SH-SY5Y (cell line): ENCODE measurements at regions not wholly inside any gene's neighbourhood (a gene's known extent, or its start where the extent isn't known, plus 50 kb on each side); places are given as distances from the start of the nearest gene placed in this dataset.

ENCODE experiments used
- GATA2 ChIP-seq: IDR thresholded peaks from 2 replicates; pipeline ENCODE4 v1.6.1; 2011; ENCODE audit warnings: mild to moderate bottlenecking, low read depth, low read length
- GATA3 ChIP-seq: IDR thresholded peaks from 2 replicates; pipeline ENCODE4 v1.6.1; 2011; ENCODE audit warnings: low read depth, mild to moderate bottlenecking, low read length, moderate library complexity

DNA sequence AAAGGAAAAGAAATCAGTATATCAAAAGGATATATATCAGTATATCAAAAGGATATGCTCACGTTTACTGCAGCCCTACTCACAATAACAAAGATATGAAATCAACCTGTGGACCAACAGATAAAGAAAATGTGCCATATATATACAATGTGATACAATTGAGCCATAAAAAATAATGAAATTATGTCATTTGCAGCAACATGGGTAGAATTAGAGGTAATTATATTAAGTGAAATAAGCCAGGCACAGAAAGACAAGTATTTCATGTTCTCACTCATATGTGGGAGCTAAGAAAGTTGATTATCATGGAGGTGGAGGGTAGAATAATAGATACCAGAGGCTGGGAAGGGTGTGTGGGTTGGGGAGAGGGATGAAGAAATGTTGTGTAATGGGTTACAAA lies 102.9 kb upstream of the MARCKS start:
- no peak for TF ChIP-seq GATA2
- no peak for TF ChIP-seq GATA3

DNA sequence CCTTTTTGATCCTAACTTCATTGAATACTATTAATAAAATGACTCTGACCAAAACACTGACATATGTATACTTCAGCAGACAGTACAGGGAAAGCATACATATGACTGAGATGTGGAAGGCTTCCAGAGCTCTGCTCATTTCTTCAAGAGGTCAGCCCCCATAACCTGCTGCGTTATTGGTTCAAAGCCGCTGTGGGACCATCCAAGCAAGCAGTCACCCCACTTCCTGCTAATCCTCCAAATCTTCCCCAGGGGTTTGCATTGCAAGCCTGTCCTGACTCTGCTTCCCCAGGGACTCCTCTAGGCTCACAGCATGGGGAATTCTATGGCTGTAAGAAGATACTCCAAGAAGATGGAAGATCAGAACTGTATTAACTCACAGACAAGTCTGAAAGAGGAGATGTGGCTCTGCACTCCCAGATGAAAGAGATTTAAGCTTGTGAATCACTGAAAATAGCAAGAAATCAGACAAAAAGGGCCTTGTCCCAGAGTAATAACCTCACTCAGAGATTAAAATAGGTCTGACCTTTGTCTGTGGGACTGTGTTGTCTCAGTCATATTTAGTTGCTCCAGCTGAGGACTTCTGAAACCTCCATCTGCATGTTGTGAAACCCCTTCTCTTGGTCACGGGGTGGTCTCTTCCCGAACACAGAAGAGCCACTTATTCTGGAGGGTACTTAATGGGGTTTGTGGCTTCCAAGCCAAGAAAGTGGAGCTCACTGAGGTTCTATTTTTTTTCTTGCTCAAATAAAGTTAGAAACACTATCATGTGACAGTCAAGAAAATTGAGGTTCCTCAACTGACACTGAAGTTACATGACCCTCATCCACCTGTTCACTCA lies 101.5 kb upstream of the MARCKS start:
- no peak for TF ChIP-seq GATA3

DNA sequence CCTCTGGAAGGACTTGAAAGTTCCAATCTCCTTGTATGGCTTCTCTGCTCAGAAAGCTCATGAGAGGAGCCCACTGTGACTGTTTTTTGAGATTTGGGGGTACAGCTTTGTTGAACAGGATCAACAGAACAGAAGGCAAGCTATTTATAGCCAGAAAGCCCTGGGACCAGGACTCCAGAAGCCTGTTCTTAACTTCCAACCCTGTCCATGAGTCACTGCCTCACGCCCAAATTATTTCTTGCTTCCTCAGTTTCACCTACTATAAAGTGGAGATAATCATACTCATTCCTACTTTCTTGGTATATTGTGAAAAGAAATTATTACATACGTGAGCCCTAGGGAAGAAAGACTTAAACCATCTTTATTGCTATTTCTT lies 100.9 kb upstream of the MARCKS start:
- TF ChIP-seq GATA3 (no peak), GATA2 (no peak)

DNA sequence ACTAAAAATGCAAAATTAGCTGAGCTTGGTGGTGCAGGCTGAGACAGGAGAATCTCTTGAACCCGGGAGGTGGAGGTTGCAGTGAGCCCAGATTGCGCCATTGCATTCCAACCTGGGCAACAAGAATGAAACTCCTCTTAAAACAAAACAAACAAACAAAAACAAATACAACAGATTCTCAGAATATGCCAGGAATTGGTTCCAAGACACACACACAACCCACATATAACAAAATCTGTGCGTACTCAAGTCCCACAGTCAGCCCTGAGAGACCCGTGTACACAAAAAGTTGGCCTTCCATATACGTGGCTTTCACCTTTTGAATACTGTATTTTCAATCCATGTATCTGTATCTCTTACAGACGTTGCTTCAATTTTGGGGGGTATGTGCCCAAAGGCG lies 98.9 kb upstream of the MARCKS start:
- TF ChIP-seq GATA2 (no peak), GATA3 (no peak)

DNA sequence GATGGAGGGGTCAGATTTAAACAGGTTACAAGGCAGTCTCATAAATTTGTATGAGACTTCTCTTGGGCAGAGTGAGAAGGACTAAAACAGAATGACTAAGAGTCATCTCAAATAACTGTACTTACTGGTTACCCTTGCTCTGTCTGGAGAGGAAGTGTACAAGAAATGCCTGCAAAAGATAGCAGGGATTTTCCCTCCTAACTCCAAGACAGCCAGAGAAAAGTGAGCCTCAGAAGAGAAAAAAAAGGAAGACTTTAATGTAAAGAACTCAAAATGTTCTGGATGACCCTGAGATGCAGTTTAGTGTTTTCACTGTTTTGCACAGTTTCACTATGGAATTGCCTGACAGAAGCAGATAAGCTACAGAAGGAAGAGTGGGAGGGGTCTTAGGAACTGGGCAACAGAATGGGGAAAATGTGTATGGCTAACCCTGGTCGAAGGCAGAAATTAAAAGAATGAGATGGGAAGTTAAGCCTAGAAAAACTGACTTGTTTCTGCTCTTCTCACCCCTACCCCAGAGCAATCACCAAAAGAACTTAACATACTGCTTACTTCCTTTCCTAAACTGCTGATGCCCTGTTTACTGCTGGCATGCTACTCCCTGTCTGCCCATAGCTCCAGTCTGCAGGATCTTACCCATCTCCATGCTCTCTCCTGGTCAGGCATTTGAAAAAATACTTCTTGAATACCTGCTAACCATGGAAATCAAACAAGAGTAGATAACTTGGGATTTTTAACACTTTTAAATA lies 98.1 kb upstream of the MARCKS start:
- no peak for TF ChIP-seq GATA2
- TF ChIP-seq GATA3, result no peak

DNA sequence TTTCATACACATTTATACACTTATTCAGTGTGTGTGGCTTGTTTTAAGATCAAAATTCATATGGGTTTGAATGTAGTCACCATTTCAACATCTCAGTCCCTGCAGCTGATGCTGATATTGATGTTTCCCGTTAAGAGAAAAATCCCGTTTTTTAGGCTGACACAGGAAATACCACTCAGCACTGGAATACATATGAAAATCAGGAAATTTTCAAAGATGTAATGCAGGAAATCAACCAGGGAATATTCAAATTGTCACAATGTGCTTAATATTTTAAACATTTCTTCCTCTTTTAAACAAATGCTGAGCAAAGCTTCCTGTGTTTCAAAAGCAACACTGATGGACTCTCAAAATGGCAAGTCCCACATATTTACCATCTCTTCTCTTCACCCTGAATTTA lies 94.5 kb upstream of the MARCKS start:
- TF ChIP-seq GATA3, result no peak
- TF ChIP-seq GATA2, result no peak

DNA sequence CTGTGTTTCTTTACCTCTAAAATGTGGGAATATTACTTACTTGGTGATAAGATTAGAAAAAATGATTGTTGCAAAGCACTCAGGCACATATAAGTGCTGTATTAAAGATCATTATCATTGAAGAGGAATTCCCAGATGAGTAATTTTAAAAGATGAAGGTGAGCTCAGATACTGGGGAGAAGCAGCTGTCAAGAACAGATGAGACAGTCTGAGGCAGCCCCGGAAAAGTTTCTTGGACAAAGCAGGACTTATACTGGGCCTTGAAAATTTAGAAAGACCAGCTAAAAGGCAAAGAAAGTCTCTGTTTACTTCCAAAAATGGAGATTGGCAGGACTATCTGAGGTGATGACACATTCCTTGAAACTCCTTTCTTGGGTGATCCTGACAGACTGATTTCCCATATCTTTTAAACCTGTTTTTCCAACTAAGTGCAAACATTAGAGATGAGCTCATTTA lies 93.8 kb upstream of the MARCKS start:
- TF ChIP-seq GATA2 (no peak), GATA3 (no peak)

DNA sequence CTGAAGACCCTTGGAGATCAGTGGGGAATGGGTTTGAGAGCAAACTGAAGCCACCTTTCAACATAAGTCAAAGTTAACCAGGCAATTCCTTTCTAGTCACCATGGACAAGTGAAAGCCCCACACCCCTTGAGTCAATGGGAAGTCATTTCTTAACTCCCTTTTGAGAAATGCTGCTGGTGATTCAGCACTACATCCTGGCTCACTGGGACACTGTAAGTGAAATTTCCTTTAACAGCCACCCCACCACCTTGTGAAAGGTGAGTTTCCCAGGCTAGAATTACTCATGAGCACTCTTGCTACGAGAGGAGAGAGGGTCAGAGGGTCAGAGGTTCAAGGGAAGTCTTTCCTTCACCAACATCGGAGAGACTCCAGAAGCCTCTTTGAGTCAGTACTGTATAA lies 93.3 kb upstream of the MARCKS start:
- TF ChIP-seq GATA2 (no peak), GATA3 (no peak)

DNA sequence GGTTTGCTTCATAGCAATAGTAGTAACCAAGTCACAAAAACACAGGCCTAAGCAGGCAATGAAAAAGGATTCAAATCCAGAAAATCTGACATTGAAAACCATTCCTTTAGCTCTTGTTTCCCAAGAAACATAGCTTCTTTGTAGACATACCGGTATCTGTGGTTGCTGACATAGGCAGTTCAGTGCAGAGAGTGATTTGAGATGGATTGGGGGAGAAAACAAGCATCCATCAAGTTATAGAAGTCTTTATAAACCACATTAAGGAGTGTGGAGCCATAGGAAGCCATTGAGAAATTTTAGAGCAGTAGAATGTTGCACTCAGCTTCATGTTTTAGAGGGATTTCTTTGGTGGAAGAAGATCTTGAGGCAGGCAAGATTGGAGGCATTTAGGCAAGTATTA lies 91.2 kb upstream of the MARCKS start:
- TF ChIP-seq GATA2 (no peak), GATA3 (no peak)

DNA sequence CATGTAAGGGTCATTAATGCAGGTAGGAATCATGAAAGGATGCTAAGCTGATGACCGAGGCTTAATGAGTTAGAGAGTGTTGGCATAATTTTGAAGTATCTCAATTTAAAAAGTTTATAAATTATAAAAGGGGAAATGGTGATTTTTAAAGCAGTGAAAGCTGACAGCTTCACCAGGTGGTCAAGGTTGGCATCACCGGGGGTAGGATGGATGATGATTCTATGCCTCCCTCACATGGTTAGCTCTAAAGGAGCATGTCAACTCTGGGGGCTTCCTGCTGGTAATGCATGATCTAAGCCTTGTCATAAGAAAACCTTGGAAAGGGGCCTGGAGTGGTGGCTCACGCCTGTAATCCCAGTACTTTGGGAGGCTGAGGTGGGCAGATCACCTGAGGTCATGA lies 89.2 kb upstream of the MARCKS start:
- no peak for TF ChIP-seq GATA2
- no peak for TF ChIP-seq GATA3

DNA sequence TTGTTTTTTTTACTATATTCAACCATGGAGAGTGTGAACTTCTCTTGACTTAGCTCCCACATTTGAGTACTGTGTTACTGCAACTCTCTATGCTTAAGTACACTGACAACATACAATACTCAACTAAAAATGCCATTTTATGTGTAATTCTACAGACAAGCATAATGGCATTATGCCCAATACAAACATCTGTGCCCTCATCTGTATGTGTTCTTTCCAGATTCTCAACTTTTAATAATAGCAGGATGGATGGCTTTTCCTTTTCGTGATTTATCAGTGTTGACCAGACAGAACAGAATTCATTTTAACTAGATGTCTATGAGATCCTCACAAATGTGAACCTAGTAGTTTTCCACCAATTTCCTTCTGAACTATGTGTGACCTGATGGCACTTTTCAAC lies 84.2 kb upstream of the MARCKS start:
- TF ChIP-seq GATA3 (no peak), GATA2 (no peak)

DNA sequence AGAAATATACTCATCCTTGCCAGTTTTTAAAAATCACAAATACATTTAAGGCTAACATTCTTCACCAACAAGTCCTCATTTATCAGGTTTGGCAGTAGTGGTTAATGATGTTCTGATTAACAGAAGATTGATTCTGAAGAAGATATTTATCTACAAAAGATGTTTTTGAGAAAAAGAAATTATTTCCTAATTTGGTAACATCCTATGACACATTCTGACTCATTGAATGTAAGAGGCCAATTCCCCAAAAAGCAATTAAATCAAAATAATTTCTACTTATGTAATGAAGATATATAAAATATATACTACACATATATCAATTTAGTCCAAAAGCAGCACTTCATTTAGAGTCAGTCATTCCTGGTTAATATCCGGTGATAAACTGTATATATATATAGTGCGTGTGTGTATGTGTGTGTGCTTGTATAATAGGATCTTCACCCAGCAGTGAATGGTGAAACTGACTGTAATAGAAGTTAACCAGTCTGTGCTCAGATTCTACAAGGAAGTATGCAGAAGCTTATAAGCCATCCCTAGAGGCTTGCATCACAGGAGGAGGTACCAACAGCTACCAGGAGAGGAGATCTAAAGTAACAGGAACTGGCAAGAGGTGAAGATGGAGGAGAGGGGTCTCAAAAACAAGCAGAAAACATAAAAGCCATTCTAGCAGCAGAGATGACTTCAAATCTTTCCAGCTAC lies 82.9 kb upstream of the MARCKS start:
- TF ChIP-seq GATA2 (no peak), GATA3 (no peak)

DNA sequence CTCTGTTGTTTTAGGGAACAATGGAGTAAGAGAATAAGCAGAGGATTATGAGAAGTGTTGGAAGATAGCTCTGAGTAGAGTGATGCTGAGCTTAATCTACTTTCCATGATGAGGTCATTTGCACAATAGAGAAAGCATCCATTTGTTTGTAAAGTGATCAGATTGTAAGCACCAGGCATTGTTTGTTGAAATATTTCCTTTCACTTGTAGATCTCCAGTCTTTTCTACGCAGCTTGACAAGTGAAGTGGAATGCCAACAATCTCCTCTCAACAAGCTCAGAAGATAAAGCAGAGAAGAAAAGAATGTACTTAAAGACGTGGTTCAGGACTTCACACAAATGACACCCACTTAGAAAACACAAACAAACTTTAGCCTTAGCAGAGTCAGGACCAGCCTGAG lies 80.1 kb upstream of the MARCKS start:
- TF ChIP-seq GATA3 (no peak), GATA2 (no peak)

DNA sequence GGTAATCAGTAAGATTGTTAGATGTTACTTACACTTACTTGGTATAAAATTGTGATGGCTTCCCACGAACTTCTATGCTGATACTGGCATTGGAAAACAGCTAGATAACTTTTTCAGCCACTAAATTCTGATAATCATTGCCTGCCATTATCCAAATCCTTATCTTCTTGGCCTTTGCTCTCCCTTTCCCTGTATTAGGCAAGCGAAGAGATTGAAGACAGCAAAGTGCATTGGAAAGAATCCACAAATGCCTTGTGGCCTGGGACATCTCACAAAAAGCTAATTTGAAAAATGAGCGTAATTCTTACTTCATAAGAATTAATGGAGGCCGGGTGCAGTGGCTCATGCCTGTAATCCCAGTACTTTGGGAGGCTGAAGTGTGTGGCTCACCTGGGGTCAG lies 79.5 kb upstream of the MARCKS start:
- TF ChIP-seq GATA3 (no peak), GATA2 (no peak)

DNA sequence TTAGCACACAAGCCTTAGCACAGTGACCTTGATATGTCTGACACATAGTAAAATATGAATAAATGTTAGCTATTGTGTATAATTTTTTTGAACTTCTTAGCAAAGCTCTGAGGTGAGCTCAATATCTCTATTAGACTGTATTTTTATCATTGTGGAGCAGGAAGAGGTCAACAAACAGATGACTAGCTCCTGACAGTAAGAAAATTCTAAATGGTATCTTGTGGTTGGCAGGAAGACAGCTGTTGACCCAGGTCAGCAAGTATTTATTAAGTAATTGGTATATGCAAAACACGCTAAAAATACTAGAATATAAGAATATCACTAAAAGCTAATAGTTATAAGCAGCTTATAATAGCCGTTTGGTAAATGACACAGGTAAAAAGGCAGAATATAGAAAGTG lies 77.5 kb upstream of the MARCKS start:
- no peak for TF ChIP-seq GATA3
- TF ChIP-seq GATA2, result no peak

DNA sequence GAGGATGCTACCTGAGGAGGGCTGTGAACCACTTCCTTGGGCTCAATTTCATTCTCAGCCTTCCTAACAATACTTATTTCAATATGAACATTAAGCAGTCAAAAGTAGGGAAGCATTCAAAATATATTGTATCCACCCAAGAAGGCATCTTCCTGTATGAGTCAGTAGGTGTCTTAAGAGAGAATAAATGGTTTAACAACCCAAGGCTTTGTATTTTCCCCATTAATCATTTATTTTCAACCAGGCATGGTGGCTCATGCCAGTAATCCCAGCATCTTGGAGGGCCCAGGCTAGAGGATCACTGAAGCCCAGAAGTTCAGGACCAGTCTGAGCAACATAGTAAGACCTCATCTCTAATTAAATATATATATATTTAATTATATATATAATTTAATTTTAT lies 74.5 kb upstream of the MARCKS start:
- no peak for TF ChIP-seq GATA3
- TF ChIP-seq GATA2, result no peak
